Activated naive CD8-positive, alpha-beta T cell treated with anti-CD3 and anti-CD28 coated beads, Interleukin-2, amount 10 ng/mL, durations not matched to agents 7 days and 5 days (primary cell): ENCODE measurements at regions not wholly inside any gene's neighbourhood (a gene's known extent, or its start where the extent isn't known, plus 50 kb on each side); places are given as distances from the start of the nearest gene placed in this dataset.

Experiments used
- ATAC-seq: fragments of 150-1000 bp; cut with Tn5 transposase; one replicate; pipeline ENCODE4 v1.10.0; 2021; ENCODE audit warnings: low read depth, moderate library complexity
- POLR2A ChIA-PET: fragments of 350-600 bp; sonication (Branson Sonifier 250); formaldehyde crosslinking; loops from one replicate; lab custom pipeline; 2021; ENCODE audit warnings: antibody characterized with exemption; lab: Charles Lee
- DNase-seq: peaks from one replicate; pipeline ENCODE4 v3.0.0; 2021
- H3K27ac Mint-ChIP-seq: one replicate; pipeline ENCODE4 v1.8.0; 2022; ENCODE audit warnings: mild to moderate bottlenecking, mixed read lengths
- H3K27me3 Mint-ChIP-seq: one replicate; pipeline ENCODE4 v1.8.0; 2022; ENCODE audit warnings: mild to moderate bottlenecking, moderate library complexity, mixed read lengths
- H3K36me3 Mint-ChIP-seq: one replicate; pipeline ENCODE4 v1.8.0; 2021; ENCODE audit warnings: mild to moderate bottlenecking, mixed read lengths
- H3K4me1 Mint-ChIP-seq: one replicate; pipeline ENCODE4 v1.8.0; 2021; ENCODE audit warnings: mixed read lengths
- H3K4me3 Mint-ChIP-seq: one replicate; pipeline ENCODE4 v1.8.0; 2022; ENCODE audit warnings: mild to moderate bottlenecking, moderate library complexity, mixed read lengths
- H3K9me3 Mint-ChIP-seq: one replicate; pipeline ENCODE4 v1.8.0; 2021; ENCODE audit warnings: mixed read lengths

- no peaks in the 10 kb centered on the region for H3K27me3 Mint-ChIP-seq
- H3K27ac Mint-ChIP-seq, result no peak overlapping the region
Measured at GRCh38 chr18:44060197-44060596, 620.5 kb upstream of the SETBP1 start.

GRCh38 chr18:44061438-44061837, 619.2 kb upstream of the SETBP1 start:
- no peak for DNase-seq
- POLR2A ChIA-PET, result no interaction called here
- no peaks in the 10 kb centered on the region for H3K27me3 Mint-ChIP-seq
- H3K4me3 Mint-ChIP-seq, result no peak overlapping the region
- H3K4me1 Mint-ChIP-seq, result no peaks in the 10 kb centered on the region
- ATAC-seq, result no peak
- H3K9me3 Mint-ChIP-seq, result peaks cover 1% of the 10 kb centered on the region
- no peaks in the 10 kb centered on the region for H3K36me3 Mint-ChIP-seq
- H3K27ac Mint-ChIP-seq, result no peak overlapping the region

More at GRCh38 chr18:44060197-44060596, 620.5 kb upstream of the SETBP1 start:
- POLR2A ChIA-PET, result no interaction called here
- H3K9me3 Mint-ChIP-seq, result peaks cover 1% of the 10 kb centered on the region
- no peak for DNase-seq
- no peaks in the 10 kb centered on the region for H3K36me3 Mint-ChIP-seq
- no peak for ATAC-seq
- H3K4me3 Mint-ChIP-seq, result no peak overlapping the region
- H3K4me1 Mint-ChIP-seq, result no peaks in the 10 kb centered on the region

GRCh38 chr18:44062345-44062744, 618.3 kb upstream of the SETBP1 start:
- ATAC-seq (no peak), DNase-seq (no peak)
- no peak overlapping the region for H3K4me3 Mint-ChIP-seq
- no peak overlapping the region for H3K27ac Mint-ChIP-seq
- no peaks in the 10 kb centered on the region for H3K36me3 Mint-ChIP-seq
- POLR2A ChIA-PET, result no interaction called here
- H3K9me3 Mint-ChIP-seq, result no peaks in the 10 kb centered on the region
- H3K4me1 Mint-ChIP-seq, result no peaks in the 10 kb centered on the region
- no peaks in the 10 kb centered on the region for H3K27me3 Mint-ChIP-seq

- POLR2A ChIA-PET, result no interaction called here
- H3K4me1 Mint-ChIP-seq, result no peaks in the 10 kb centered on the region
- no peaks in the 10 kb centered on the region for H3K27me3 Mint-ChIP-seq
- DNase-seq (no peak), ATAC-seq (no peak)
- H3K9me3 Mint-ChIP-seq, result no peaks in the 10 kb centered on the region
- H3K36me3 Mint-ChIP-seq, result no peaks in the 10 kb centered on the region
- H3K27ac Mint-ChIP-seq, result no peak overlapping the region
- H3K4me3 Mint-ChIP-seq, result no peak overlapping the region
Measured at GRCh38 chr18:44065206-44065605, 615.5 kb upstream of the SETBP1 start.

GRCh38 chr18:44066541-44066940, 614.1 kb upstream of the SETBP1 start:
- H3K4me1 Mint-ChIP-seq, result no peaks in the 10 kb centered on the region
- H3K27ac Mint-ChIP-seq, result no peak overlapping the region
- POLR2A ChIA-PET, result no interaction called here
- no peaks in the 10 kb centered on the region for H3K27me3 Mint-ChIP-seq
- ATAC-seq (no peak), DNase-seq (no peak)
- no peaks in the 10 kb centered on the region for H3K36me3 Mint-ChIP-seq
- no peak overlapping the region for H3K4me3 Mint-ChIP-seq
- no peaks in the 10 kb centered on the region for H3K9me3 Mint-ChIP-seq

GRCh38 chr18:44067186-44067585, 613.5 kb upstream of the SETBP1 start:
- ATAC-seq (no peak), DNase-seq (no peak)
- Mint-ChIP-seq H3K27me3 (no peaks in the 10 kb centered on the region), H3K36me3 (no peaks in the 10 kb centered on the region), H3K4me1 (no peaks in the 10 kb centered on the region), H3K9me3 (no peaks in the 10 kb centered on the region), H3K4me3 (no peak overlapping the region), H3K27ac (no peak overlapping the region)
- POLR2A ChIA-PET, result no interaction called here

GRCh38 chr18:44075038-44075437, 605.6 kb upstream of the SETBP1 start:
- no peak for DNase-seq
- H3K4me1 Mint-ChIP-seq, result no peaks in the 10 kb centered on the region
- POLR2A ChIA-PET, result no interaction called here

GRCh38 chr18:44079606-44080005, 601.1 kb upstream of the SETBP1 start:
- no peaks in the 10 kb centered on the region for H3K36me3 Mint-ChIP-seq
- H3K27me3 Mint-ChIP-seq, result no peaks in the 10 kb centered on the region
- no peak for ATAC-seq
- H3K4me3 Mint-ChIP-seq, result no peak overlapping the region
- H3K27ac Mint-ChIP-seq, result no peak overlapping the region
- POLR2A ChIA-PET, result no interaction called here
- H3K9me3 Mint-ChIP-seq, result no peaks in the 10 kb centered on the region
- H3K4me1 Mint-ChIP-seq, result no peaks in the 10 kb centered on the region
- no peak for DNase-seq

More at GRCh38 chr18:44075038-44075437, 605.6 kb upstream of the SETBP1 start:
- no peak for ATAC-seq
- Mint-ChIP-seq H3K4me3 (no peak overlapping the region), H3K9me3 (no peaks in the 10 kb centered on the region), H3K27ac (no peak overlapping the region), H3K27me3 (no peaks in the 10 kb centered on the region), H3K36me3 (no peaks in the 10 kb centered on the region)

GRCh38 chr18:44080054-44080453, 600.6 kb upstream of the SETBP1 start:
- DNase-seq (no peak), ATAC-seq (no peak)
- Mint-ChIP-seq H3K4me1 (no peaks in the 10 kb centered on the region), H3K9me3 (no peaks in the 10 kb centered on the region), H3K4me3 (no peak overlapping the region), H3K36me3 (no peaks in the 10 kb centered on the region), H3K27ac (no peak overlapping the region), H3K27me3 (no peaks in the 10 kb centered on the region)
- POLR2A ChIA-PET, result no interaction called here

- H3K4me3 Mint-ChIP-seq, result no peak overlapping the region
- ATAC-seq, result no peak
Measured at GRCh38 chr18:44089732-44090131, 591.0 kb upstream of the SETBP1 start.

GRCh38 chr18:44090453-44090852, 590.2 kb upstream of the SETBP1 start:
- no peaks in the 10 kb centered on the region for H3K27me3 Mint-ChIP-seq
- no peaks in the 10 kb centered on the region for H3K36me3 Mint-ChIP-seq
- H3K4me1 Mint-ChIP-seq, result no peaks in the 10 kb centered on the region
- no peak overlapping the region for H3K4me3 Mint-ChIP-seq
- H3K9me3 Mint-ChIP-seq, result peaks cover 4% of the 10 kb centered on the region
- no peak for ATAC-seq
- no peak overlapping the region for H3K27ac Mint-ChIP-seq
- POLR2A ChIA-PET, result no interaction called here
- no peak for DNase-seq

More at GRCh38 chr18:44089732-44090131, 591.0 kb upstream of the SETBP1 start:
- DNase-seq, result no peak
- H3K27ac Mint-ChIP-seq, result no peak overlapping the region
- no peaks in the 10 kb centered on the region for H3K4me1 Mint-ChIP-seq
- H3K36me3 Mint-ChIP-seq, result no peaks in the 10 kb centered on the region
- no peaks in the 10 kb centered on the region for H3K27me3 Mint-ChIP-seq
- H3K9me3 Mint-ChIP-seq, result no peaks in the 10 kb centered on the region
- POLR2A ChIA-PET, result no interaction called here

GRCh38 chr18:44093253-44093652, 587.4 kb upstream of the SETBP1 start:
- POLR2A ChIA-PET, result no interaction called here
- ATAC-seq (no peak), DNase-seq (no peak)
- Mint-ChIP-seq H3K4me3 (no peak overlapping the region), H3K36me3 (no peaks in the 10 kb centered on the region), H3K4me1 (no peaks in the 10 kb centered on the region), H3K27ac (no peak overlapping the region), H3K27me3 (no peaks in the 10 kb centered on the region), H3K9me3 (peaks cover 4% of the 10 kb centered on the region)

- Mint-ChIP-seq H3K9me3 (peaks cover 4% of the 10 kb centered on the region), H3K4me1 (no peaks in the 10 kb centered on the region), H3K27me3 (no peaks in the 10 kb centered on the region), H3K36me3 (no peaks in the 10 kb centered on the region), H3K27ac (no peak overlapping the region), H3K4me3 (no peak overlapping the region)
- no peak for DNase-seq
- POLR2A ChIA-PET, result no interaction called here
- no peak for ATAC-seq
Measured at GRCh38 chr18:44096016-44096415, 584.7 kb upstream of the SETBP1 start.

GRCh38 chr18:44098551-44099098, 582.1 kb upstream of the SETBP1 start:
- H3K27me3 Mint-ChIP-seq, result no peaks in the 10 kb centered on the region
- no peak overlapping the region for H3K4me3 Mint-ChIP-seq
- no peak for DNase-seq
- no peaks in the 10 kb centered on the region for H3K36me3 Mint-ChIP-seq
- H3K9me3 Mint-ChIP-seq, result peaks cover 4% of the 10 kb centered on the region
- ATAC-seq, result no peak
- H3K27ac Mint-ChIP-seq, result no peak overlapping the region
- no peaks in the 10 kb centered on the region for H3K4me1 Mint-ChIP-seq
- POLR2A ChIA-PET, result no interaction called here

- ATAC-seq, result no peak
- Mint-ChIP-seq H3K27ac (no peak overlapping the region), H3K36me3 (no peaks in the 10 kb centered on the region), H3K27me3 (no peaks in the 10 kb centered on the region), H3K9me3 (no peaks in the 10 kb centered on the region), H3K4me1 (no peaks in the 10 kb centered on the region), H3K4me3 (no peak overlapping the region)
- POLR2A ChIA-PET, result no interaction called here
- DNase-seq, result no peak
Measured at GRCh38 chr18:44107187-44107586, 573.5 kb upstream of the SETBP1 start.
